MM.1S (cell line): ENCODE measurements at regions not wholly inside any gene's neighbourhood (a gene's known extent, or its start where the extent isn't known, plus 50 kb on each side); places are given as distances from the start of the nearest gene placed in this dataset.
"Not testable (repeated sequence)": the region's sequence is repeated elsewhere in the genome, so short reads cannot be mapped to it uniquely, and the experiment has no call there.

Experiments used
- DNase-seq: peaks from one replicate; pipeline ENCODE4 v3.0.0-alpha.2; 2015
- H2AFZ ChIP-seq: fragments of 300-600 bp; sonication (generic); 2 replicates; pipeline ENCODE4 v1.6.0; 2016; ENCODE audit warnings: antibody characterized with exemption, low read length
- H3F3A ChIP-seq: fragments of 300-600 bp; sonication (generic); 2 replicates; pipeline ENCODE4 v1.6.1; 2016; ENCODE audit warnings: mild to moderate bottlenecking, antibody characterized with exemption, low read length, moderate library complexity, mixed read lengths; ENCODE audit not compliant: insufficient read depth
- H3K27ac ChIP-seq: fragments of 300-600 bp; sonication (generic); 2 replicates; pipeline ENCODE4 v1.5.1; 2016; ENCODE audit warnings: mild to moderate bottlenecking, low read length
- H3K27me3 ChIP-seq: fragments of 300-600 bp; sonication (generic); replicated peaks from 2 replicates; pipeline ENCODE4 v1.6.0; 2016; ENCODE audit warnings: low read length; ENCODE audit not compliant: insufficient read depth
- H3K36me3 ChIP-seq: fragments of 300-600 bp; sonication (generic); replicated peaks from 2 replicates; pipeline ENCODE4 v1.6.1; 2016; ENCODE audit warnings: mild to moderate bottlenecking, low read length, mixed read lengths; ENCODE audit not compliant: insufficient read depth
- H3K4me1 ChIP-seq: fragments of 300-600 bp; sonication (generic); 2 replicates; pipeline ENCODE4 v1.6.1; 2016; ENCODE audit warnings: low read length, mixed read lengths
- H3K4me2 ChIP-seq: fragments of 300-600 bp; sonication (generic); 2 replicates; pipeline ENCODE4 v1.6.0; 2016; ENCODE audit warnings: low read depth, low read length
- H3K4me3 ChIP-seq: fragments of 300-600 bp; sonication (generic); 2 replicates; pipeline ENCODE4 v1.5.1; 2016; ENCODE audit warnings: low read length, mixed read lengths
- H3K79me2 ChIP-seq: fragments of 300-600 bp; sonication (generic); 2 replicates; pipeline ENCODE4 v1.6.1; 2016; ENCODE audit warnings: mixed run types, low read length, mixed read lengths
- H3K9ac ChIP-seq: fragments of 300-600 bp; sonication (generic); 2 replicates; pipeline ENCODE4 v1.6.1; 2016; ENCODE audit warnings: low read length, mixed read lengths
- H3K9me2 ChIP-seq: fragments of 300-600 bp; sonication (generic); replicated peaks from 2 replicates; pipeline ENCODE4 v1.6.1; 2016; ENCODE audit warnings: mild to moderate bottlenecking, low read length, mixed read lengths; ENCODE audit not compliant: insufficient read depth
- H3K9me3 ChIP-seq: fragments of 300-600 bp; sonication (generic); replicated peaks from 2 replicates; pipeline ENCODE4 v1.6.1; 2016; ENCODE audit warnings: mild to moderate bottlenecking, low read length, mixed read lengths; ENCODE audit not compliant: insufficient read depth
- H4K20me1 ChIP-seq: fragments of 300-600 bp; sonication (generic); 2 replicates; pipeline ENCODE4 v1.6.1; 2016; ENCODE audit warnings: mild to moderate bottlenecking, low read length, moderate library complexity, mixed read lengths; ENCODE audit not compliant: insufficient read depth
- EZH2 ChIP-seq: fragments of 300-600 bp; sonication (generic); optimal IDR thresholded peaks from 2 replicates; pipeline ENCODE3; 2017; ENCODE audit warnings: low read depth, mild to moderate bottlenecking, antibody characterized with exemption, low read length, mixed read lengths
- EZH2phosphoT487 ChIP-seq: fragments of 300-600 bp; sonication (generic); IDR thresholded peaks from 2 replicates; pipeline ENCODE4 v1.6.1; 2018; ENCODE audit warnings: antibody characterized with exemption, low read length
- TF ChIP-seq, protein P1 (sequence below): fragments of 300-600 bp; sonication (generic); IDR thresholded peaks from 2 replicates; pipeline ENCODE4 v1.5.1; 2016; ENCODE audit warnings: antibody characterized with exemption, low read length, mixed read lengths

DNA sequence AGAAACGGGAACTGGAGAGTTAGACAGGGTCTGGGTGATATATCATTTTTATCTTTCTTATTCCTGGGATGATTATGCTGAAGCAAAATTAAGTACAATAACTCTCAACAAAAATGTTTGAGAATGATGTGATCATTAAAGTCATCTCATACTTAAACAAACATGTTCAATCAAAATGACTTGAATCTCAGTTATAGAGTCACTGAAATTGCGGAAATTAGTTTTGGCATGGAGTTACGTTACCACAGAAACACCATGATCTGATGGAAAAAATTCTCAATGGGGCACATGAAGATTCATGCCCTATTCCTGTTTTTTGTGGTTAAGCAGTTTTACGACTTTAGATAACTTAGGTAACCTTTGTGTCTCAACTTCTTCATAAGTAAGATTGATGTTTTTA lies 757.7 kb downstream of the EPHA4 start:
- DNase-seq: no peak
- H3K79me2 ChIP-seq: no peaks in the 10 kb centered on the region
- H3K9me2 ChIP-seq: no peaks in the 10 kb centered on the region
- no peak overlapping the region for H3K27ac ChIP-seq
- H3K9me3 ChIP-seq: no peaks in the 10 kb centered on the region
- H3F3A ChIP-seq: no peaks in the 10 kb centered on the region
- no peaks in the 10 kb centered on the region for H4K20me1 ChIP-seq
- TF ChIP-seq EZH2phosphoT487 (no peak), EZH2 (no peak)
- no peaks in the 10 kb centered on the region for H3K27me3 ChIP-seq
- H3K36me3 ChIP-seq: no peaks in the 10 kb centered on the region
- no peak overlapping the region for H3K9ac ChIP-seq
- no peak overlapping the region for H3K4me2 ChIP-seq
- H3K4me3 ChIP-seq: no peak overlapping the region
- no peak overlapping the region for H2AFZ ChIP-seq
- no peaks in the 10 kb centered on the region for H3K4me1 ChIP-seq

GRCh38 chr2:220815698-220816097 lies 756.4 kb downstream of the EPHA4 start:
- no peaks in the 10 kb centered on the region for H3K9me2 ChIP-seq
- no peaks in the 10 kb centered on the region for H3K27me3 ChIP-seq
- H3K9me3 ChIP-seq: no peaks in the 10 kb centered on the region
- no peaks in the 10 kb centered on the region for H3K79me2 ChIP-seq
- no peak overlapping the region for H3K4me2 ChIP-seq
- no peaks in the 10 kb centered on the region for H3F3A ChIP-seq
- no peak overlapping the region for H2AFZ ChIP-seq
- H3K9ac ChIP-seq: no peak overlapping the region
- DNase-seq: no peak
- no peaks in the 10 kb centered on the region for H3K4me1 ChIP-seq
- no peaks in the 10 kb centered on the region for H4K20me1 ChIP-seq
- H3K4me3 ChIP-seq: no peak overlapping the region
- no peaks in the 10 kb centered on the region for H3K36me3 ChIP-seq
- no peak overlapping the region for H3K27ac ChIP-seq
- TF ChIP-seq EZH2phosphoT487 (no peak), EZH2 (no peak)
- TF ChIP-seq, protein P1, sequence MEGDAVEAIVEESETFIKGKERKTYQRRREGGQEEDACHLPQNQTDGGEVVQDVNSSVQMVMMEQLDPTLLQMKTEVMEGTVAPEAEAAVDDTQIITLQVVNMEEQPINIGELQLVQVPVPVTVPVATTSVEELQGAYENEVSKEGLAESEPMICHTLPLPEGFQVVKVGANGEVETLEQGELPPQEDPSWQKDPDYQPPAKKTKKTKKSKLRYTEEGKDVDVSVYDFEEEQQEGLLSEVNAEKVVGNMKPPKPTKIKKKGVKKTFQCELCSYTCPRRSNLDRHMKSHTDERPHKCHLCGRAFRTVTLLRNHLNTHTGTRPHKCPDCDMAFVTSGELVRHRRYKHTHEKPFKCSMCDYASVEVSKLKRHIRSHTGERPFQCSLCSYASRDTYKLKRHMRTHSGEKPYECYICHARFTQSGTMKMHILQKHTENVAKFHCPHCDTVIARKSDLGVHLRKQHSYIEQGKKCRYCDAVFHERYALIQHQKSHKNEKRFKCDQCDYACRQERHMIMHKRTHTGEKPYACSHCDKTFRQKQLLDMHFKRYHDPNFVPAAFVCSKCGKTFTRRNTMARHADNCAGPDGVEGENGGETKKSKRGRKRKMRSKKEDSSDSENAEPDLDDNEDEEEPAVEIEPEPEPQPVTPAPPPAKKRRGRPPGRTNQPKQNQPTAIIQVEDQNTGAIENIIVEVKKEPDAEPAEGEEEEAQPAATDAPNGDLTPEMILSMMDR: no peak

GRCh38 chr2:220821683-220822082 lies 750.4 kb downstream of the EPHA4 start:
- Histone ChIP-seq H3K9ac (no peak overlapping the region), H3K27me3 (no peaks in the 10 kb centered on the region), H3K9me3 (no peaks in the 10 kb centered on the region), H3K36me3 (no peaks in the 10 kb centered on the region), H2AFZ (no peak overlapping the region), H3F3A (no peaks in the 10 kb centered on the region), H3K9me2 (no peaks in the 10 kb centered on the region), H4K20me1 (no peaks in the 10 kb centered on the region), H3K4me2 (no peak overlapping the region), H3K4me3 (no peak overlapping the region), H3K4me1 (no peaks in the 10 kb centered on the region), H3K27ac (no peak overlapping the region), H3K79me2 (no peaks in the 10 kb centered on the region)
- no peak for TF ChIP-seq EZH2
- TF ChIP-seq EZH2phosphoT487: no peak
- TF ChIP-seq, protein P1: no peak
- DNase-seq: no peak

DNA sequence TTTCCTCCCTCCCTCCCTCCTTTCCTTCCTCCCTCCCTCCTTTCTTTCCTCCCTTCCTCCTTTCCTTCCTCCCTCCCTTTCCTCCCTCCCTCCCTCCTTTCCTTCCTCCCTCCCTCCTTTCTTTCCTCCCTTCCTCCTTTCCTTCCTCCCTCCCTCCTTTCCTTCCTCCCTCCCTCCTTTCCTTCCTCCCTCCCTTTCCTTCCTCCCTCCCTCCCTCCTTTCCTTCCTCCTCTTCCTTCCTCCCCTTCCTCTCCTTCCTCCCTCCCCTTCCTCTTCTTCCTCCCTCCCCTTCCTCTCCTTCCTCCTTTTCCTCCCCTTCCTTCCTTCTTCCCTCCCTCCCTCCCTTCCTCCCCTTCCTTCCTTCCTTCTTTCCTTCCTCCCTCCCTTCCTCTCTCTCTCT lies 748.5 kb downstream of the EPHA4 start:
- not testable (repeated sequence) for H3K27me3 ChIP-seq, H3K9me2 ChIP-seq, H3K27ac ChIP-seq, H3K36me3 ChIP-seq, H3F3A ChIP-seq, H2AFZ ChIP-seq, H3K9me3 ChIP-seq, H3K4me3 ChIP-seq, H3K9ac ChIP-seq, H4K20me1 ChIP-seq, H3K4me2 ChIP-seq, H3K79me2 ChIP-seq, H3K4me1 ChIP-seq, DNase-seq
